ENCODE measurements at regions not wholly inside any gene's neighbourhood (a gene's known extent, or its start where the extent isn't known, plus 50 kb on each side); places are given as distances from the start of the nearest gene placed in this dataset.
"Not testable (repeated sequence)": the region's sequence is repeated elsewhere in the genome, so short reads cannot be mapped to it uniquely, and the experiment has no call there.

- DNase-seq, result no peak
Observed at GRCh38 chr3:35950021-35950420, 310.7 kb downstream of the ARPP21 start.

- no peak for DNase-seq
Observed at GRCh38 chr3:35954413-35954812, 315.1 kb downstream of the ARPP21 start.

- peak; percentile 16 for DNase-seq
Observed at GRCh38 chr3:35965908-35966307, 326.6 kb downstream of the ARPP21 start.

GRCh38 chr3:35966629-35967464 lies 327.5 kb downstream of the ARPP21 start:
- DNase-seq, result peak; percentile 8

GRCh38 chr3:35968043-35968622 lies 328.8 kb downstream of the ARPP21 start:
- DNase-seq, result no peak

- peak; percentile 46 for DNase-seq
Observed at GRCh38 chr3:35969406-35969805, 330.1 kb downstream of the ARPP21 start.

- DNase-seq, result no peak
Observed at GRCh38 chr3:35970793-35971192, 331.5 kb downstream of the ARPP21 start.

GRCh38 chr3:35971686-35972085 lies 332.4 kb downstream of the ARPP21 start:
- DNase-seq, result no peak

- no peak for DNase-seq
Observed at GRCh38 chr3:35974872-35975271, 335.5 kb downstream of the ARPP21 start.

GRCh38 chr3:35986161-35986560 lies 346.8 kb downstream of the ARPP21 start:
- DNase-seq, result no peak

- no peak for DNase-seq
Observed at GRCh38 chr3:35987386-35987785, 348.1 kb downstream of the ARPP21 start.

- DNase-seq, result no peak
Observed at GRCh38 chr3:35992041-35992440, 352.7 kb downstream of the ARPP21 start.

- no peak for DNase-seq
Observed at GRCh38 chr3:36011791-36012190, 368.5 kb upstream of the STAC start.

- no peak for DNase-seq
Observed at GRCh38 chr3:36013425-36013824, 366.9 kb upstream of the STAC start.

- no peak for DNase-seq
Observed at GRCh38 chr3:36025232-36025631, 355.1 kb upstream of the STAC start.

GRCh38 chr3:36032180-36033047 lies 347.9 kb upstream of the STAC start:
- no peak for DNase-seq

- no peak for DNase-seq
Observed at GRCh38 chr3:36058404-36059030, 321.8 kb upstream of the STAC start.

GRCh38 chr3:36060950-36061349 lies 319.4 kb upstream of the STAC start:
- no peak for DNase-seq

GRCh38 chr3:36063992-36064391 lies 316.3 kb upstream of the STAC start:
- no peak for DNase-seq

- no peak for DNase-seq
Observed at GRCh38 chr3:36065321-36065720, 315.0 kb upstream of the STAC start.

GRCh38 chr3:36075491-36075890 lies 304.8 kb upstream of the STAC start:
- DNase-seq, result no peak

- no peak for DNase-seq
Observed at GRCh38 chr3:36077320-36077719, 303.0 kb upstream of the STAC start.

- DNase-seq, result not testable (repeated sequence)
Observed at GRCh38 chr3:36082958-36083357, 297.3 kb upstream of the STAC start.

Data from inflammatory macrophage treated with lipopolysaccharide for 4 hours (primary cell).